ENCODE measurements at regions not wholly inside any gene's neighbourhood (a gene's known extent, or its start where the extent isn't known, plus 50 kb on each side); places are given as distances from the start of the nearest gene placed in this dataset.

GRCh38 chr2:198375083-198375410 is 570.7 kb downstream of the PLCL1 start:
- TF ChIP-seq CTCF (IDR thresholded peaks at IDR 0.05; ENCODE audit: insufficient read depth, low read depth, low read length, missing control alignments), result no peak
- DNase-seq (ENCODE audit: low read depth), result no peak
- H3K4me3 ChIP-seq (ENCODE audit: low read depth, low read length), result no peak overlapping the region

- DNase-seq (ENCODE audit: low read depth), result peak; percentile 67
- no peak overlapping the region for H3K4me3 ChIP-seq (ENCODE audit: low read depth, low read length)
- TF ChIP-seq CTCF (IDR thresholded peaks at IDR 0.05; ENCODE audit: insufficient read depth, low read depth, low read length, missing control alignments), result peak; percentile 60
These were observed 570.1 kb downstream of the PLCL1 start for GRCh38 chr2:198374375-198375082.

GRCh38 chr2:198371921-198372543 is 567.6 kb downstream of the PLCL1 start:
- peak; percentile 86 for DNase-seq (ENCODE audit: low read depth)
- TF ChIP-seq CTCF (IDR thresholded peaks at IDR 0.05; ENCODE audit: insufficient read depth, low read depth, low read length, missing control alignments), result no peak
- peak overlapping the region; percentile 1; the same call in 1 of the 2 replicates for H3K4me3 ChIP-seq (ENCODE audit: low read depth, low read length)

- no peak for DNase-seq (ENCODE audit: low read depth)
- no peak overlapping the region; the same call in 1 of the 2 replicates for H3K4me3 ChIP-seq (ENCODE audit: low read depth, low read length)
- no peak for TF ChIP-seq CTCF (IDR thresholded peaks at IDR 0.05; ENCODE audit: insufficient read depth, low read depth, low read length, missing control alignments)
These were observed 566.9 kb downstream of the PLCL1 start for GRCh38 chr2:198371329-198371728.

GRCh38 chr2:198368089-198368488 is 563.7 kb downstream of the PLCL1 start:
- H3K4me3 ChIP-seq (ENCODE audit: low read depth, low read length), result no peak overlapping the region
- no peak for DNase-seq (ENCODE audit: low read depth)
- no peak for TF ChIP-seq CTCF (IDR thresholded peaks at IDR 0.05; ENCODE audit: insufficient read depth, low read depth, low read length, missing control alignments)

- no peak for DNase-seq (ENCODE audit: low read depth)
- H3K4me3 ChIP-seq (ENCODE audit: low read depth, low read length), result no peak overlapping the region
- TF ChIP-seq CTCF (IDR thresholded peaks at IDR 0.05; ENCODE audit: insufficient read depth, low read depth, low read length, missing control alignments), result no peak
These were observed 558.3 kb downstream of the PLCL1 start for GRCh38 chr2:198362740-198363139.

- no peak overlapping the region for H3K4me3 ChIP-seq (ENCODE audit: low read depth, low read length)
- DNase-seq (ENCODE audit: low read depth), result no peak
- no peak for TF ChIP-seq CTCF (IDR thresholded peaks at IDR 0.05; ENCODE audit: insufficient read depth, low read depth, low read length, missing control alignments)
These were observed 554.9 kb downstream of the PLCL1 start for GRCh38 chr2:198359308-198359707.

All from GM12865 (cell line).